ENCODE measurements at regions not wholly inside any gene's neighbourhood (a gene's known extent, or its start where the extent isn't known, plus 50 kb on each side); places are given as distances from the start of the nearest gene placed in this dataset.
A peak's percentile ranks its signal among the peaks of the same experiment; 100 is the strongest.

DNA sequence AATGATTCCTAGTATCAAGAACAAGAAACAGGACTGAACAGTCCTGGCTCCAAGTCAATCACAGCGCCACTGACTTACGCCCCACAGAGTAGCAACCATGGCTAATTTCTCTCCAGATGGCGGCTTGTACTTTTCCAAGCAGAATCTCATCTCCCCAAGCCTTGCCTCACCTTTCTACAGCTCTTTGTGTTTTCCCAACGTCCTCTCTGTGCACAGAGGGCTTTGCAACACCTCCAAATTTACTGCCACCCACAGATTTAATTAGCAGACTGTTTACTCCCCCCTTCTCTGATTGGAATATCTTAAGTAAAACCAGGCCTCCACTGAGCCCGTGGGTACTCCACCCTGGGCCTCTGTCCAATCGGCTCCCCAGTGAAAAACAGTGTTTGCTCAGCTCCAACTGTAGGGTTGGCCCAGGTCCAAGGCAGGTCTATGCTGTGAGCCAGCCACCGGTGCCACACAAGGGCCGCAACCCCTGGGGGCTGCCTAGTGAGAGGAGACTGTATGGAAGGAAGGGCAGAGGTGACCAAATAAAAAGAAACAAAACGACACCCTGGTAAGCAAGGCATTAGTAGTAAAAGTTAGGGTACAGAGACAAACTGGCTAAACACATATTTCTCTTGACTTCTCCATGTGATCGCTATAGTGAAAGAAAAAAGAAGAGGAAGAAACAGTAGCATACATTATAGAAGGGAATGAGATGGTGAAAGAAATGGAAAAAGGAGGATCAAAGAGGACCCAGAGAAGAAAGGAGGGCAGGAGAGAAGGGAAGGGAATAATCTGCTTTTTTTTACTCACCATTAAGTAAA, 128.4 kb upstream of the SOD1 start:
- Histone ChIP-seq H3K27me3 (replicated peaks; ENCODE audit: control insufficient read depth, insufficient read depth, low read length) (peaks cover 8% of the 10 kb centered on the region), H3K36me3 (ENCODE audit: control insufficient read depth, insufficient read depth, low read length, severe bottlenecking) (no peaks in the 10 kb centered on the region), H3K4me1 (ENCODE audit: control insufficient read depth, insufficient read depth, low read length) (peaks cover 8% of the 10 kb centered on the region), H3K9ac (ENCODE audit: low read length) (no peak overlapping the region), H3K4me3 (ENCODE audit: low read length) (no peak overlapping the region), H3K9me3 (ENCODE audit: control insufficient read depth, low read length) (no peaks in the 10 kb centered on the region)
- no peak for DNase-seq (ENCODE audit: low read depth)

DNA sequence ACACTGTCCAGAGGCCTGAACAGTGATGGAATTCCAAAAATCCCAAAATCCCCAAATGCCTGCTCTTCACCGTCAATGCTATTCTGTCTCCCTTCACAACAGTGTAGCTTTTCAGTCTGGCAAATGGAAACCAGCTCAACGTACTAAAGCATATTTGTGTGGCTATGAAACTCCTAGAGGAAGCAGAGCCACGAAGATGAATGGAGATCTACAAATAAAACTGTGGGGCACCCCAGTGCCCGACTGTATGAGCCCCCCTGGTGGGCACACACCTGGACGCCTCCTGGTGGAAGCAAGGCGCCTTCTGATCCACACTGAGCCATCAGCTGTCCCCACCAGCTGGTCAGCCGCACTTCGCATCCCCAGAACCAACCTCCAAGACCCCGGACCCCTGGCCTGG, 129.1 kb upstream of the SOD1 start:
- H3K9me3 ChIP-seq (ENCODE audit: control insufficient read depth, low read length) = no peaks in the 10 kb centered on the region
- no peak for DNase-seq (ENCODE audit: low read depth)
- no peak overlapping the region for H3K4me3 ChIP-seq (ENCODE audit: low read length)
- H3K27me3 ChIP-seq (replicated peaks; ENCODE audit: control insufficient read depth, insufficient read depth, low read length) = peaks cover 10% of the 10 kb centered on the region
- no peaks in the 10 kb centered on the region for H3K36me3 ChIP-seq (ENCODE audit: control insufficient read depth, insufficient read depth, low read length, severe bottlenecking)
- H3K9ac ChIP-seq (ENCODE audit: low read length) = no peak overlapping the region
- H3K4me1 ChIP-seq (ENCODE audit: control insufficient read depth, insufficient read depth, low read length) = peaks cover 8% of the 10 kb centered on the region

DNA sequence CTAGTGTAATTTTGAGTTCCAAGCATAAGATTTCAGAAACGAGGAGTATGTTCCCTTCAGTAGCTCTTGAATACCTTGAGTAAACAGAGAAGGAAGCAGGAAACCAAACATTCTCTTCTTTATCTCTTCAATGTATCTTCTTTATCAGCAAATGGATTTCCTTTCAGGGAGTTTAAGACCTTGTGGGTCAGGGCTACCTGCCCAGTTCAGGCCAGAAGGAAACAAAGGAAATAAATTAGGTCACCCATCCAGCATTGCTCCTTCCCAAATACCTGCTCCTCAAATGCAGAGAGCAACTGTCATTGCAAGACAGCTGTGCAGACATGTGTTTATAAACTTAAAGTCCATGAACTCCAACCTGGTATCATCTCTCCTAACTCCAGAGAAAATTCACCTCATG, 130.1 kb upstream of the SOD1 start:
- Histone ChIP-seq H3K4me3 (ENCODE audit: low read length) (no peak overlapping the region), H3K36me3 (ENCODE audit: control insufficient read depth, insufficient read depth, low read length, severe bottlenecking) (no peaks in the 10 kb centered on the region), H3K9me3 (ENCODE audit: control insufficient read depth, low read length) (no peaks in the 10 kb centered on the region), H3K4me1 (ENCODE audit: control insufficient read depth, insufficient read depth, low read length) (peaks cover 8% of the 10 kb centered on the region), H3K9ac (ENCODE audit: low read length) (no peak overlapping the region), H3K27me3 (replicated peaks; ENCODE audit: control insufficient read depth, insufficient read depth, low read length) (peaks cover 10% of the 10 kb centered on the region)
- DNase-seq (ENCODE audit: low read depth) = no peak

DNA sequence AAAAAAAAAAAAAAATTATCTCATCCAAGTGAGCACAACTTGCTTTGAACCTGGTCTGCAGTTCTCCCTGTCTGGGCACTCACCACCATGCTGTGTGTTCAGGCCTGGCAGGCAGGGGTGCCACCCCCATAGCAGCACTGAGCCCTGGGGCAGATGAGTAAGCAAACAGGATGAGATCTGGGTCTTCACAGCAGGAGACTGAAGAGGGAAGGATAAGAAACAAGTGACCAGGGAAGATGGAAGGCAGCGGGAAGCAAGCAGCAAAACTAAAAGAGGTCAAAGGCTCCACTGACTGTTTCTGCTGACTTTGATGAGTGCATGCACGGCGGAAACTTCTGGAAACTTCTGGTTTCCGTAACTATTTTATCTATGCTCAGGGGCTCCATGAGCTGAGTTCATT, 133.5 kb upstream of the SOD1 start:
- Histone ChIP-seq H3K4me1 (ENCODE audit: control insufficient read depth, insufficient read depth, low read length) (peaks cover 7% of the 10 kb centered on the region), H3K4me3 (ENCODE audit: low read length) (no peak overlapping the region), H3K9me3 (ENCODE audit: control insufficient read depth, low read length) (no peaks in the 10 kb centered on the region), H3K9ac (ENCODE audit: low read length) (no peak overlapping the region), H3K36me3 (ENCODE audit: control insufficient read depth, insufficient read depth, low read length, severe bottlenecking) (no peaks in the 10 kb centered on the region), H3K27me3 (replicated peaks; ENCODE audit: control insufficient read depth, insufficient read depth, low read length) (peaks cover 13% of the 10 kb centered on the region)
- DNase-seq (ENCODE audit: low read depth) = no peak

DNA sequence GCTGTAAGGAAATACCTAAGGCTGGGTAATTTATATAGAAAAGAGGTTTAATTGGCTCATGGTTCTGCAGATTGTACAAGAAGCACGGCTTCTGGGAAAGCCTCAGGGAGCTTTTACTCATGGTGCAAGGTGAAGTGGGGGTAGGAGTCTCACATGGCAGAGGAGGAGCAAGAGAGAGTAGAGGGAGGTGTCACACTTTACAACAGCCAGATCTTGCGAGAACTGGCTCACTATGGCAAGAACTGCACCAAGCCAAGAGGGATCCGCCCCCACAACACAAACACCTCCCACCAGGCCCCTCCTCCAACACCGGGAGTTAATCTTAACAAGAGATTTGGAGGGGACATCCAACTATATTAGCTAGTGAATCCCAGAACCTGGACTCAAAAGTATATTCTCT, 135.4 kb upstream of the SOD1 start:
- Histone ChIP-seq H3K27me3 (replicated peaks; ENCODE audit: control insufficient read depth, insufficient read depth, low read length) (peaks cover 23% of the 10 kb centered on the region), H3K4me3 (ENCODE audit: low read length) (no peak overlapping the region), H3K36me3 (ENCODE audit: control insufficient read depth, insufficient read depth, low read length, severe bottlenecking) (no peaks in the 10 kb centered on the region), H3K9me3 (ENCODE audit: control insufficient read depth, low read length) (no peaks in the 10 kb centered on the region), H3K4me1 (ENCODE audit: control insufficient read depth, insufficient read depth, low read length) (no peaks in the 10 kb centered on the region), H3K9ac (ENCODE audit: low read length) (no peak overlapping the region)
- no peak for DNase-seq (ENCODE audit: low read depth)

DNA sequence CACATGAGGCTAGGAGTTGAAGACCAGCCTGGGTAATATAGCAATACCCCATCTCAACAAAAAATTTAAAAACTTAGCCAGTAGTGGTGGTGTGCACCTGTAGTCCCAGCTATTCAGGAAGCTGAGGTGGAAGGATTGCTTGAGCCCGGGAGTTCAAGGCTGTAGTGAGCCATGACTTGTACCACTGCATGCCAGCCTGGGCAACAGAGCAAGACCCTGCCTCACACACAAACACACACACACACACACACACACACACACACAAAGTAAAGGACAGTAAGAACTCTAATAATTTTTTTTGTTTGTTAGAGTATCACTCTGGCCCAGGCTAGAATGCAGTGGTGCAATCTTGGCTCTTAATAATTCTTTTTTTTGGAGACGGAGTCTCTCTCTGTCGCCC, 138.0 kb upstream of the SOD1 start:
- no peaks in the 10 kb centered on the region for H3K9me3 ChIP-seq (ENCODE audit: control insufficient read depth, low read length)
- DNase-seq (ENCODE audit: low read depth) = no peak
- no peaks in the 10 kb centered on the region for H3K36me3 ChIP-seq (ENCODE audit: control insufficient read depth, insufficient read depth, low read length, severe bottlenecking)
- peaks cover 19% of the 10 kb centered on the region for H3K27me3 ChIP-seq (replicated peaks; ENCODE audit: control insufficient read depth, insufficient read depth, low read length)
- no peak overlapping the region for H3K9ac ChIP-seq (ENCODE audit: low read length)
- H3K4me1 ChIP-seq (ENCODE audit: control insufficient read depth, insufficient read depth, low read length) = no peaks in the 10 kb centered on the region
- no peak overlapping the region for H3K4me3 ChIP-seq (ENCODE audit: low read length)

DNA sequence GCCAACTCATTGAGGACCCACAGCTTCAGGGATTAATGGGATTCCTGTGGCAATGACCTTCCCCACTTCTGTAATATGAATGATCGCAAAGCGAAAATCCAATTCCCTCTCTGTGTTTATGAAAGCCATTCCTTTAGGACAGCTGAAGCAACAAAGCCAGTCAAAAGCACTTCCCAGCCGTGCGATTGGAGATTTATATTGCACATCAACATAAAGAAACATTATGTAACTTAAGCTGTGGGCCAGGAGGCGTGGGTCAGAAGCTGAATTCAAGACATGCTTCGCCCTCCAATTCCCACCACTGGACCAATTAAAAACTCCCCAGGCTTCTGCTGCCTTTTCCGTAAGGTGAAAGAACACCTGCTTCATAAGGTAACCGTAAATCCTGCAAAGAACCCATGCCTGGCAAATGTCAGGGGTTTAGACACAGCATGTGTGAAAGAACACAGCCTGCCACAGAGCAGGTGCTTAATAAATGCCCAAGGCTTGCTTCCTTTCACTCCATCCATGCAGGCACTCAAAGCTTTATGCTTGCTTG, 138.9 kb upstream of the SOD1 start:
- H3K4me1 ChIP-seq (ENCODE audit: control insufficient read depth, insufficient read depth, low read length) = no peaks in the 10 kb centered on the region
- DNase-seq (ENCODE audit: low read depth) = peak; percentile 12
- H3K27me3 ChIP-seq (replicated peaks; ENCODE audit: control insufficient read depth, insufficient read depth, low read length) = peaks cover 13% of the 10 kb centered on the region
- H3K4me3 ChIP-seq (ENCODE audit: low read length) = no peak overlapping the region
- no peak overlapping the region for H3K9ac ChIP-seq (ENCODE audit: low read length)
- H3K36me3 ChIP-seq (ENCODE audit: control insufficient read depth, insufficient read depth, low read length, severe bottlenecking) = no peaks in the 10 kb centered on the region
- no peaks in the 10 kb centered on the region for H3K9me3 ChIP-seq (ENCODE audit: control insufficient read depth, low read length)

DNA sequence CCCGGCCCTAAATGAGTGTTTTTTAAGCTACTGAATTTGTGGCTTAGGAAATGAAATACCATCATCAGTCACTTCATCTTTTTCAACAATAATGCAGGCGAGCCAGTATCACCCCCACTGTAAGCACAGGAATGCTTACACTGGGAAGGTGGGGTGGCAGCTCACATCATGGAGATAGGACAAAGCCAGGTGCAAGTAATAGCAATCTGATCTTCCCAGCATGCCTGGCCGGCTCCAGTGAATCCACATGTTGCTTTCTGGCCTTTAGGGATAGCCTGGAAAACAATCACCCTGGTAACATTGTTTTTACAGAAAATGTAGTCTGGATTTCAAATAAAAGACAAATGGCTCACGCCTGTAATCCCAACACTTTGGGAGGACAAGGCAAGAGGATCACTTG, 140.9 kb upstream of the SOD1 start:
- Histone ChIP-seq H3K9ac (ENCODE audit: low read length) (no peak overlapping the region), H3K36me3 (ENCODE audit: control insufficient read depth, insufficient read depth, low read length, severe bottlenecking) (no peaks in the 10 kb centered on the region), H3K4me1 (ENCODE audit: control insufficient read depth, insufficient read depth, low read length) (no peaks in the 10 kb centered on the region), H3K9me3 (ENCODE audit: control insufficient read depth, low read length) (no peaks in the 10 kb centered on the region), H3K4me3 (ENCODE audit: low read length) (no peak overlapping the region), H3K27me3 (replicated peaks; ENCODE audit: control insufficient read depth, insufficient read depth, low read length) (peaks cover 24% of the 10 kb centered on the region)
- no peak for DNase-seq (ENCODE audit: low read depth)

DNA sequence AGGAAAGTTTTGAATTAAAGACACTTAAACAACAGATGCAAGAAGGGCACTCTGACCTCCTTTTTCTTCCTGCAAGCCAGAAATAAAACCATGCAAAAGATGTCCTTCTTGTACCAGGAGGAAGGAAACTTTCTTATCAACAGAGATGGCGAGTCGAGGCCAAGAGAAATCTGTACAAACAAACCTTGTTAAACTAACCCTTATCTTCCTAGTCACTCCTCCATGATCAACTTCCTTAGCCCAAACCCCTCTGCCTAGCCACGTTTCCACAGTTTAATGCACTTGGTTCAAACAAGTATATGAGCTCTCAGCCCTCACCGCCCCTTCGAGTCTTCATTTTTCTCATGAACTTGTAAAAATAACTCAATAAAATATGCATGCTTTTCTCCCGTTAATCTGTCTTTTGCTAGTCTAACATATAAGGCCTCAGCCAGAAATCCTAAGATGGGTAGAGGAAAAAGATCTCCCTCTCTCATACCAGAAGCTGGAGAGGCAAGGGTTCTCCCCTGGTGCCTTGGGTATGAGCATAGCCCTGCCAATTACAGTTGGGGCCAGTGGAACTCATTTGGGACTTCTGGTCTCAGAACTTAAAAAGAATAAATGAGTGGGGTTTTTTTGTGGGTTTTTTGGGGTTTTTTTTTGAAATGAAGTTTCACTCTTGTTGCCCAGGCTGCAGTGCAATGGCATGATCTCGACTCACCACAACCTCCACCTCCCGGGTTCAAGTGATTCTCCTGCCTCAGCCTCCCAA, 141.7 kb upstream of the SOD1 start:
- no peak for DNase-seq (ENCODE audit: low read depth)
- Histone ChIP-seq H3K4me3 (ENCODE audit: low read length) (no peak overlapping the region), H3K36me3 (ENCODE audit: control insufficient read depth, insufficient read depth, low read length, severe bottlenecking) (no peaks in the 10 kb centered on the region), H3K9ac (ENCODE audit: low read length) (no peak overlapping the region), H3K27me3 (replicated peaks; ENCODE audit: control insufficient read depth, insufficient read depth, low read length) (peaks cover 24% of the 10 kb centered on the region), H3K4me1 (ENCODE audit: control insufficient read depth, insufficient read depth, low read length) (no peaks in the 10 kb centered on the region), H3K9me3 (ENCODE audit: control insufficient read depth, low read length) (no peaks in the 10 kb centered on the region)

DNA sequence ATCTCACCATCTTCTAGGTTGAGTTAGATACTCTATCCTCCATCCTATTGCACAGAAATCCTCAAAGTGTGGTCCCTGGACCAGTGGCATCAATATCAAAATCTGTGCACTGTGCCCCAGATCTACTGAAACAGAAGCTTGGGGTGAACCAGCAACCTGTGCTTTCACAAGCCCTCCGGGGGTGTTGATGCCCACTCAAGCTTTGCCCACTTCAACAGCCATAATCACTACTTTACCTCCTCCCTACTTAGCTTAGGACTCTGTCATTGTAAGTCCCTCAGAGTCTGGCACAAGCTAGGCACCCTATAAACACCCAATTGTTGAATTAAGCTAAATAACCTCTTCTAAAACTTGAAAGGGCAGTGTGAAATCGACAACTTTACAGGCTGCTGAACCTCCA, 144.2 kb upstream of the SOD1 start:
- DNase-seq (ENCODE audit: low read depth) = no peak
- H3K4me1 ChIP-seq (ENCODE audit: control insufficient read depth, insufficient read depth, low read length) = no peaks in the 10 kb centered on the region
- no peaks in the 10 kb centered on the region for H3K9me3 ChIP-seq (ENCODE audit: control insufficient read depth, low read length)
- H3K36me3 ChIP-seq (ENCODE audit: control insufficient read depth, insufficient read depth, low read length, severe bottlenecking) = no peaks in the 10 kb centered on the region
- H3K27me3 ChIP-seq (replicated peaks; ENCODE audit: control insufficient read depth, insufficient read depth, low read length) = peaks cover 20% of the 10 kb centered on the region
- H3K9ac ChIP-seq (ENCODE audit: low read length) = no peak overlapping the region
- no peak overlapping the region for H3K4me3 ChIP-seq (ENCODE audit: low read length)

DNA sequence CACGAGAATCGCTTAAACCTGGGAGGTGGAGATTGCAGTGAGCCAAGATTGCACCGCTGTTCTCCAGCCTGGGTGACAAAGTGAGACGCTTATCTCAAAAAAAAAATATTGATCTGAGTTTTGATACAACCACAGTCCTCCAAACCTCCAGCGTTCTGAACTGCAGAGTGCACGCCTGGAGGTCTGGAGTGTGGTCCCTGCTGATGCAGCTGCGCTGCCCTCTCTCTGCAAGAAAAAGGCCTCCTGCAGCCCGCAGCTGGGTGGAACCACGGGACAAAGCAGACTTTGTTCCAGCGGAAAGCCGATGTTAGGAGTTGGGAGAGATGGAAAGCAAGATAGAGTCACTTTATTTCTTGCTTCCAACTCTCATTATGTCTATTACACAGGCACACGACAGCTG, 144.9 kb upstream of the SOD1 start:
- H3K36me3 ChIP-seq (ENCODE audit: control insufficient read depth, insufficient read depth, low read length, severe bottlenecking) = no peaks in the 10 kb centered on the region
- peaks cover 18% of the 10 kb centered on the region for H3K27me3 ChIP-seq (replicated peaks; ENCODE audit: control insufficient read depth, insufficient read depth, low read length)
- no peak overlapping the region for H3K4me3 ChIP-seq (ENCODE audit: low read length)
- H3K9ac ChIP-seq (ENCODE audit: low read length) = no peak overlapping the region
- no peaks in the 10 kb centered on the region for H3K4me1 ChIP-seq (ENCODE audit: control insufficient read depth, insufficient read depth, low read length)
- no peaks in the 10 kb centered on the region for H3K9me3 ChIP-seq (ENCODE audit: control insufficient read depth, low read length)
- DNase-seq (ENCODE audit: low read depth) = no peak
